ENCODE measurements at regions not wholly inside any gene's neighbourhood (a gene's known extent, or its start where the extent isn't known, plus 50 kb on each side); places are given as distances from the start of the nearest gene placed in this dataset.
"Not testable (repeated sequence)": the region's sequence is repeated elsewhere in the genome, so short reads cannot be mapped to it uniquely, and the experiment has no call there.

- DNase-seq, result no peak
Measured at GRCh38 chr14:97031530-97031929, 234.3 kb downstream of the VRK1 start.

GRCh38 chr14:97033556-97034081 lies 236.4 kb downstream of the VRK1 start:
- DNase-seq, result no peak

DNA sequence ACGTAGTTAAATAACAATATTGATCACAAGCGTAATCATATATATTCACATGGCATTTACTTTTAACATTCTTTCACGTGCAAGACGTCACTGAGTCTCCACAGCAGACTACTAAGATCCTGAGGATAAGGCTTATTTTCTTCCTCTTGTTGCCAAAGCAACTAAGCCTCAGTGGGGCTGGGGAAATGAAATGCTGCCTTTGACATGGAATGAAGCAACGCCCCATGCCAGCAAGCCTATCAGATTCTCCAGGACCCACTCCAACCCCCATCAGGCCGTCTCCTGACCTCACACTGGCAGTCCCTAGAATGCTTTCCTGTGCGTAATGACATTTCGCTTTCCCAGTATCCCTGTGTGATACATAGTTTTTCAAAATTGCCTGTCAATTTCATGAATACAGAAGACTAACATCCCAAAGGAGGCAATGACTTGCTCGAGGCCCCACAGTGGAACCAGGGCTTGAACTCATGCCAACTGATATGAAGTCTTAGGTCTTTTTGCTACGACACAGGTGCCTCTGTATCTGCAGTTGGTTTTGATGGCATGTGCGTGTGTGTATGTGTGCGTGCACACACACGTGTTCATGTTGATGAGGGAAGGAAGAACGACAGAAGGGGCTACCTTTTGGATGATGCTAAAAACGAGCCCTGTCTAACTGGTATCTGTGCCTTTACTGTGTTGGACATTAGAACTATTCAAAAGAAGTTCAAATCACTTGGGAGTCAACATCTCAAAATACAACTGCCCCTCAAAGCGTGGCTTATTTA lies 239.1 kb downstream of the VRK1 start:
- no peak for DNase-seq

GRCh38 chr14:97039717-97040363 lies 242.7 kb downstream of the VRK1 start:
- no peak for DNase-seq

DNA sequence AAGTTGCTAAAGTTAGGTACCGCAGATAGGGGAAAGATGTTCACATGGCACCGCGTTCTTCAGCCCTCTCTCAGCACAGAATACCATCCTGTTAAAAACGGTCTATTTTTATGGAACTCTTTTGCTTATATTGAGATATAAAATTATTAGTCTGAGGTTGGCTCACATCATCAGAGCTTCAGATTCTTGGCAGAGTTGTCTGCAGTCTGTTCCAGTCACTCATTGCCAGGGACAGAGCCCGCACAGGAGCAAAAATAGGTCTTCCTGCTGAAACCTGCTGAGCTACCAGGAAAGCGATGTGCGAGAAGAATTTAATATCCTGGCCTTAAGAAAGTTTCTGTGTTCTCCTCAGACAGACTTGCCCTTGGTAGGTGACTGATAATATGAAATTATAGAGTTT lies 249.8 kb downstream of the VRK1 start:
- DNase-seq, result no peak

- no peak for DNase-seq
Measured at GRCh38 chr14:97052001-97052400, 254.8 kb downstream of the VRK1 start.

- DNase-seq, result no peak
Measured at GRCh38 chr14:97053941-97054340, 256.8 kb downstream of the VRK1 start.

GRCh38 chr14:97055355-97055754 lies 258.2 kb downstream of the VRK1 start:
- no peak for DNase-seq

GRCh38 chr14:97056086-97056485 lies 258.9 kb downstream of the VRK1 start:
- no peak for DNase-seq

DNA sequence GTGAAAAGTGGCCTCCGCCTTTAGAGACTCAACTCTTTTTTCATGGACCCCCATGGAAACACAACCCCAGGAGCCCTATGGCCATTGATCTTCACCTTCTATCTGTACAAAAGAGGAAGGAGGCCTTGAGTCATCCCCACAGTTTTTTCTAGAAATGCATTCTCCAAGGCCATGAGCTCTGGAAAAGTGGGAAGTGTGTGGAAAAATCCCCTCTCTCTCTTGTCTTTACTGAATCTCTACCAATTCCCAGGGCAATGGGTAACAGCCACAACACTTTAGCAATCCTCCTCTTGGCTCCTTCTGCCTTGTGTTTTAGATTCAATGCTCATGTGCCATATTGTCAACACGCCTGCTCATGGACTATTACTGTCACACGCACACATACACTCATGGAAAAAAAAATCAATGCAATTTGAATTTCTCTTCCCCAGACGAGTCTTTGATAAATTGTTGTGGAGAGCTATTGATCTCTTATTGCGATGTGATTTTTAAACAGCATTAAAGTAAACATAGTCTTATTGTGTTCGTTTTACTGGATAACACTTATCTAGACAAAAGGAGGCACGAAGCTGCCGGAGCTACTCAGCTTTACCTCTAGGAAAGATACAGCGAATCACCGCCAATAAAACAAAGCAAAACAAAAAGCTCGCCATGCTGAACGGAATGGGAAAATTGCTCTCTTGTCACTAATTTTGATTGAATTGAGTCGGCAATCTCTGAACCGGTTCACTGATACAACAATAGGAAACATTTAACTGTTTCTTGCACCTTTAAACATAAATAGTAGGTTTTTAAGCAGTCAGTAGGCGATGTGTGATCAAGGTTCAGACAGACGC lies 260.3 kb downstream of the VRK1 start:
- no peak for DNase-seq

GRCh38 chr14:97058074-97058467 lies 260.9 kb downstream of the VRK1 start:
- DNase-seq, result no peak

- no peak for DNase-seq
Measured at GRCh38 chr14:97058589-97058988, 261.4 kb downstream of the VRK1 start.

- no peak for DNase-seq
Measured at GRCh38 chr14:97061198-97061597, 264.0 kb downstream of the VRK1 start.

GRCh38 chr14:97061714-97062113 lies 264.5 kb downstream of the VRK1 start:
- DNase-seq, result no peak

DNA sequence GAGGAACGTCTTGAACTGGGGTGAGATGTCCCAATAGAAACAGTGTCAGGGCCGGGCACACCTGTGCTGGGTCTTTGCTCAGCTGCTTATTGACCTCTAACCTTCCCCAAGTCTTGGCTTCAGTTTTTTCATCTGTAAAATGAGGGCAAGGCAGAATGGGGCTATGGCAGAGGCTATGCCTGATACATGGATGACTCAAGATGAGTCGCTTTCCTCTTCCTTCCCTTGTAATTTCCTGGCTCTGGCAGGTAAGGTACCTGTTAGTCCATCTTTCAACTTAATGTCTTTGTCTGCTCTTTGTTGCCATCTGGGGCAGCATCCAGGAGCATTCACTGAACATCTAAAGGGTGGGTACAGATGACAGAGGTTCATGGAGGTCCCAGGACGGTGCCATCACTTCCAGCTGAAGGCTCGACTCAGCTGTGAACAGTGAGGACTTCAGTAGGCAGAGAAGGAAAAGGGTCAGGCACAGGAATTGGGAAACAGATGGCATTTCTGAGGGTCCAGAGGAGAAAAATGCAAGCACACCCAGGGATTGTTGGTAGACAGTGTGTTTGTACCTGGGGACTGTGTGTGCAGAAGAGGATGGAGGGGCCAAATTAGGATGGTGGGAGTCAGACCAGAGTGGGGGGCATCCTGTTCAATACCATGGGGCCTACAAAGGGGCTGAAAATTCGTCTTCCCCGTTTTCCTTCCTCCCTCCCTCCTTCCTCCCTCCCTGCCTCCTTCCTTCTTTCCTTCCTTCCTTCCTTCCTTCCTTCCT lies 268.3 kb downstream of the VRK1 start:
- no peak for DNase-seq

- DNase-seq, result no peak
Measured at GRCh38 chr14:97066068-97066899, 269.1 kb downstream of the VRK1 start.

- not testable (repeated sequence) for DNase-seq
Measured at GRCh38 chr14:97068293-97068692, 271.1 kb downstream of the VRK1 start.

- DNase-seq, result no peak
Measured at GRCh38 chr14:97070259-97070658, 273.1 kb downstream of the VRK1 start.

GRCh38 chr14:97071177-97071576 lies 274.0 kb downstream of the VRK1 start:
- DNase-seq, result no peak

DNA sequence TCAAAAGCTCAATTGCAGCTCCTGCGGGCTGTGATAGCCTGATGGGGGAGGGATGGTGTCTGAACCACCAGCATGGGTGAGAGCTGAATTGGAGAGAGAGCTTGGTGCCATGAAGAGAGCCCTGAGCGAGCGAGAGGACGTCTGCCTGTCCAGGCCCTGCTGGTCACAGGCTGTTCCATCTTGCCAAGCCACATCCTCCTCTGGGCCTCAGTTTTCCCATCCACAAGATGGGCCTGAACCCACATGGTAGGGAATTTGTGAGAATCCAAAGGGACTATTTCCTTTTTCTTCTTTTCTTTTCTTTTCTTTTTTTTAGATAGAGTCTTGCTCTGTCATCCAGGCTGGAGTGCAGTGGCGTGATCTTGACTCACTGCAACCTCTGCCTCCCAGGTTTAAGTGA lies 276.4 kb downstream of the VRK1 start:
- DNase-seq, result no peak

DNA sequence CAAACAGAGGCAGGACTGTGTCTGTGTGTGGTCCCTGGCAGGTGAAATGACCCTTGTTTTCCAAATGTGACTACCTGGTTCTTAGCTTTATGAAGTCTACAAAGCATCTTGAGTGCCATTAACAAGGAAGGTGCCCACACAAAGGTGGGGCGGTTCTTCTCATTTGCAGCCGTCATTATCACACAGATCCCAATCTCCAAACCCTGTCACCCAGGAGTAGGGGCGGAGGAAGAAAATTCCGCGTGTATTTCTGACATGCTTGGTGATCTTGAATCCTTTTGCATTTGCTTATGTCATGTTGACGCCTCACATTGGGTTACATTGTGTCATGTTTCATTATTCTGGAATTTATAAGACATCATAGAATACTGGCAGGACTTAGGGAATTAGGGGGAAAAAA lies 277.3 kb downstream of the VRK1 start:
- no peak for DNase-seq

GRCh38 chr14:97074856-97075255 lies 277.7 kb downstream of the VRK1 start:
- DNase-seq, result no peak
